SK-N-SH treated with all-trans-retinoic acid at 6 μM for 48 hours (cell line): ENCODE measurements at regions not wholly inside any gene's neighbourhood (a gene's known extent, or its start where the extent isn't known, plus 50 kb on each side); places are given as distances from the start of the nearest gene placed in this dataset.
"Not testable (repeated sequence)": the region's sequence is repeated elsewhere in the genome, so short reads cannot be mapped to it uniquely, and the experiment has no call there.

ENCODE experiments used
- CREB5 ChIP-seq: fragments of 250-450 bp; sonication (Bioruptor Pico); IDR thresholded peaks from 2 replicates; pipeline ENCODE4 v1.5.1; 2020; ENCODE audit warnings: low read depth, mild to moderate bottlenecking, moderate library complexity
- GLIS3 ChIP-seq: fragments of 250-450 bp; sonication (Bioruptor Pico); IDR thresholded peaks from 2 replicates; pipeline ENCODE4 v1.5.0; 2020; ENCODE audit warnings: mild to moderate bottlenecking, moderate library complexity
- ISL1 ChIP-seq: fragments of 250-450 bp; sonication (Bioruptor Pico); IDR thresholded peaks from 2 replicates; pipeline ENCODE4 v2.1.2; 2022; ENCODE audit warnings: mild to moderate bottlenecking, moderate library complexity
- PATZ1 ChIP-seq: fragments of 250-450 bp; sonication (Bioruptor Pico); IDR thresholded peaks from 2 replicates; pipeline ENCODE4 v1.8.0; 2020; ENCODE audit warnings: mild to moderate bottlenecking, moderate library complexity, borderline replicate concordance
- POU6F1 ChIP-seq: fragments of 250-450 bp; sonication (Bioruptor Pico); IDR thresholded peaks from 2 replicates; pipeline ENCODE4 v1.8.0; 2021; ENCODE audit warnings: low read depth, mild to moderate bottlenecking, moderate library complexity, borderline replicate concordance
- TOX ChIP-seq: fragments of 250-450 bp; sonication (Bioruptor Pico); IDR thresholded peaks from 2 replicates; pipeline ENCODE4 v1.8.0; 2021; ENCODE audit warnings: mild to moderate bottlenecking, moderate library complexity, borderline replicate concordance
- TSHZ2 ChIP-seq: fragments of 250-450 bp; sonication (Bioruptor Pico); IDR thresholded peaks from 2 replicates; pipeline ENCODE4 v1.5.0; 2020; ENCODE audit warnings: mild to moderate bottlenecking, moderate library complexity
- ZNF565 ChIP-seq: fragments of 450-650 bp; formaldehyde crosslinking; conservative IDR thresholded peaks from 2 replicates; pipeline ENCODE4 v1.5.0; 2020; ENCODE audit warnings: low read depth, mild to moderate bottlenecking, moderate library complexity
- ZNF70 ChIP-seq: fragments of 450-650 bp; formaldehyde crosslinking; IDR thresholded peaks from 2 replicates; pipeline ENCODE4 v1.5.0; 2020; ENCODE audit warnings: mild to moderate bottlenecking, moderate library complexity

- TF ChIP-seq TSHZ2; CREB5 (CRISPR knock-in tag); POU6F1; GLIS3; ZNF70 (CRISPR knock-in tag); ISL1 (CRISPR knock-in tag); PATZ1 (CRISPR knock-in tag); ZNF565 (CRISPR knock-in tag); TOX (CRISPR knock-in tag): not testable (repeated sequence)
Measured at GRCh38 chr6:112448786-112449185, 101.7 kb downstream of the RFPL4B start.
